H1 (cell line): ENCODE measurements at regions not wholly inside any gene's neighbourhood (a gene's known extent, or its start where the extent isn't known, plus 50 kb on each side); places are given as distances from the start of the nearest gene placed in this dataset.

Experiments
- RAD21 ChIP-seq, 2 experiments: IDR thresholded peaks in 1 of 2; conservative IDR thresholded peaks in 1 of 2; 2 replicates each; pipeline ENCODE4 v1.6.1; 2011; ENCODE audit warnings: low read depth in 2 of 2, low read length in 2 of 2, improper control_type of control experiment in 1 of 2, inconsistent platforms in 1 of 2, mild to moderate bottlenecking in 1 of 2, moderate library complexity in 1 of 2
- TF ChIP-seq, protein P1 (sequence below), 3 experiments: IDR thresholded peaks; 1 replicate in 2 of 3; 2 replicates in 1 of 3; pipeline versions ENCODE4 v1.5.1 to v1.6.1; 2011; ENCODE audit warnings: low read length in 3 of 3, mild to moderate bottlenecking in 3 of 3, inconsistent platforms in 2 of 3, low read depth in 1 of 3, moderate library complexity in 1 of 3; ENCODE audit not compliant: insufficient read depth in 1 of 3; ENCODE audit errors: control extremely low read depth in 1 of 3

DNA sequence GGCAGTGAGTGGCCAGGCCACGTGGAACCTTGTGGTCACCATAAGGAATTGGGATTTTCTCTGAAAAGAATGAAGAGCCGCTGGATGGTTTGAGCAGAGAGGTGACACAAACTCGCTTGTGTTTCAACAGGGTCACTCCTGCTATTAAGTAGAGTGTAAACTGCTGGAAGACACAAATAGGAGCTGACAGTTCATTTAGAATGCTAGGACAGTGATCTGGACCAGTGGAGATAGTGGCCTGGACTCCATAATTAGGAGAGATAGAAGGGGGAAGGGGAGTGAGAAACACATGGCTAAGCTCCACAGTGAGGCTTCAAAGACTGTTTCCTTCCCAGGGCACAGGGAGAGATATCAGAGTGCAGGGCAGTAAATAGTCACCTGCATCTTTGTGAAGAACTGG, 381.1 kb upstream of the ST6GAL2 start:
- TF ChIP-seq RAD21 (IDR thresholded peaks at IDR 0.05 in 1 of 2, conservative IDR thresholded peaks at IDR 0.05 in 1 of 2; ENCODE audit: low read depth in 2 of 2, low read length in 2 of 2): no peak
- TF ChIP-seq, protein P1, sequence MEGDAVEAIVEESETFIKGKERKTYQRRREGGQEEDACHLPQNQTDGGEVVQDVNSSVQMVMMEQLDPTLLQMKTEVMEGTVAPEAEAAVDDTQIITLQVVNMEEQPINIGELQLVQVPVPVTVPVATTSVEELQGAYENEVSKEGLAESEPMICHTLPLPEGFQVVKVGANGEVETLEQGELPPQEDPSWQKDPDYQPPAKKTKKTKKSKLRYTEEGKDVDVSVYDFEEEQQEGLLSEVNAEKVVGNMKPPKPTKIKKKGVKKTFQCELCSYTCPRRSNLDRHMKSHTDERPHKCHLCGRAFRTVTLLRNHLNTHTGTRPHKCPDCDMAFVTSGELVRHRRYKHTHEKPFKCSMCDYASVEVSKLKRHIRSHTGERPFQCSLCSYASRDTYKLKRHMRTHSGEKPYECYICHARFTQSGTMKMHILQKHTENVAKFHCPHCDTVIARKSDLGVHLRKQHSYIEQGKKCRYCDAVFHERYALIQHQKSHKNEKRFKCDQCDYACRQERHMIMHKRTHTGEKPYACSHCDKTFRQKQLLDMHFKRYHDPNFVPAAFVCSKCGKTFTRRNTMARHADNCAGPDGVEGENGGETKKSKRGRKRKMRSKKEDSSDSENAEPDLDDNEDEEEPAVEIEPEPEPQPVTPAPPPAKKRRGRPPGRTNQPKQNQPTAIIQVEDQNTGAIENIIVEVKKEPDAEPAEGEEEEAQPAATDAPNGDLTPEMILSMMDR (IDR thresholded peaks at IDR 0.05; ENCODE audit: control extremely low read depth in 1 of 3, insufficient read depth in 1 of 3, low read depth in 1 of 3, low read length in 3 of 3): no peak
